GM19372 (cell line): ENCODE measurements at regions not wholly inside any gene's neighbourhood (a gene's known extent, or its start where the extent isn't known, plus 50 kb on each side); places are given as distances from the start of the nearest gene placed in this dataset.
"Not testable (repeated sequence)": the region's sequence is repeated elsewhere in the genome, so short reads cannot be mapped to it uniquely, and the experiment has no call there.

Experiments used
- ATAC-seq: cut with Tn5 transposase; IDR thresholded peaks from one replicate; pipeline ENCODE4 v1.9.1; 2021; ENCODE audit warnings: mild to moderate bottlenecking, low read depth, moderate library complexity; ENCODE audit not compliant: unreplicated experiment

- not testable (repeated sequence) for ATAC-seq
These were observed 510.6 kb upstream of the FANCL start for GRCh38 chr2:58751676-58752075.

GRCh38 chr2:58749041-58749440 is 507.9 kb upstream of the FANCL start:
- no peak for ATAC-seq

DNA sequence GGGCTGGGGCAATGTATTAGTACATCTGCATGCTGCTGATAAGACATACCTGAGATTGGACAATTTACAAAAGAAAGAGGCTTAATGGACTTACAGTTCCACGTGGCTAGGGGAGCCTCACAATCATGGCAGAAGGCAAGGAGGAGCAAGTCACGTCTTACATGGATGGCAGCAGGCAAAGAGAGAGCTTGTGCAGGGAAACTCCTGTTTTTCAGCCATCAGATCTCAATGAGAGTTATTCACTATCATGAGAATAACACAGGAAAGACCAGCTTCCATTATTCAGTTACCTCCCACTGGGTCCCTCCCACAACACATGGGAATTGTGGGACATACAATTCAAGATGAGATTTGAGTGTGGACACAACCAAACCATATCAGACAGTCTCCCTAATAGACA is 504.2 kb upstream of the FANCL start:
- not testable (repeated sequence) for ATAC-seq

DNA sequence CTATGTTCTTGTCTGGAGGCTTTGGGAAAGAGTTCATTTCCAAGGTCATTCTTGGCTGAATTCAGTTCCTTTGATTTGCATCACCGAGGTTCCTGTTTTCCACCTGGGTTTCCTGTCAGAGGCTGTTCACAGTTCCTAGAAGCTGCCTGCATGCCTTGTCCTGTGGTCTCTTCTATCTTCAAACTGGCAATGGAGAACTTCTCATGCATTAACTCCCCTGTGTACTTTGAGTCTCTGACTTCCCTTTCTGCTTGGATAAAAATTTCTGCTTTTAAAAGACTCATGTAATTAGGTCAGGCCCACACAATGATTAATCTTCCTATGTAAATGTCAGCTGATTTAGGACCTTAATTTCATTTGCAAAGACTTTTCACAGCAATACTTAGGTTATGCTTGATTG is 499.3 kb upstream of the FANCL start:
- no peak for ATAC-seq

GRCh38 chr2:58739033-58739432 is 497.9 kb upstream of the FANCL start:
- no peak for ATAC-seq

- no peak for ATAC-seq
These were observed 493.2 kb upstream of the FANCL start for GRCh38 chr2:58734365-58734764.

DNA sequence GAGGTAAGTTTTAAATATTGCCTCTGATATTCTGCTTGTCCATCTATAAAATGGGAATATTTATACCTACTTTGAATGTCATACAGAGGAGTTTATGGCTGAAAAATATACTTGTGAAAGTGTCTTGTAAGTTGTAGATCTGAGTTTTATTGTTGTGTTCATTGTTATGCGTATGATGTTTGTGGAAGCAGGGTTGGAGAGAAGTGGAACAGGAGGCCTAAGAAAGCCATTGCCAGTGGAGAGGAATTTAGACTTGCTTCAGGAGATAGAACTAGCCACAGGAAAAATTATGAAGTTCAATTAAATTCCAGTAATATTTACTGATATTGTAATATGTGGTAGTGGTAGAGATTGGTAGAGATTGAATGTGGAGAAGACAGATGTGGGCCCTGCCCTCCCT is 491.9 kb upstream of the FANCL start:
- no peak for ATAC-seq

DNA sequence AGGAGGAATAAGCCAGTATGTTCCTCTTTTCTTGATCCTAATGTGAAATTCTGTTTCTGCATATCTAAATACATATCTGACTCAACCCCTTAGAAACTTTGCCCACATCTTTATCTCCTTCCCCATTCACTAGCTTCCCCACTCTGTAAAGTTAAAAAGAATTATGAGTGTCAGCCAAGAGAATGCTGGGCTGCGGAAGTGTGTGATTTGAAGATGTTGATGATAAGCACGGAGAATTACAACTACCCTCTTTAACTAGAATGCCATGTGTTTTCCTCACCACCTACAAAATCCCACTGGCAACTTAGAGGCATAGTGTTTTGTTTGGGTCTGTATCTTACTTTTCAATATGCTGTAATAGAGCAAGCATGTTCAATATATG is 490.4 kb upstream of the FANCL start:
- no peak for ATAC-seq

- ATAC-seq: no peak
These were observed 489.8 kb upstream of the FANCL start for GRCh38 chr2:58730764-58731487.

- no peak for ATAC-seq
These were observed 487.0 kb upstream of the FANCL start for GRCh38 chr2:58727981-58728656.

DNA sequence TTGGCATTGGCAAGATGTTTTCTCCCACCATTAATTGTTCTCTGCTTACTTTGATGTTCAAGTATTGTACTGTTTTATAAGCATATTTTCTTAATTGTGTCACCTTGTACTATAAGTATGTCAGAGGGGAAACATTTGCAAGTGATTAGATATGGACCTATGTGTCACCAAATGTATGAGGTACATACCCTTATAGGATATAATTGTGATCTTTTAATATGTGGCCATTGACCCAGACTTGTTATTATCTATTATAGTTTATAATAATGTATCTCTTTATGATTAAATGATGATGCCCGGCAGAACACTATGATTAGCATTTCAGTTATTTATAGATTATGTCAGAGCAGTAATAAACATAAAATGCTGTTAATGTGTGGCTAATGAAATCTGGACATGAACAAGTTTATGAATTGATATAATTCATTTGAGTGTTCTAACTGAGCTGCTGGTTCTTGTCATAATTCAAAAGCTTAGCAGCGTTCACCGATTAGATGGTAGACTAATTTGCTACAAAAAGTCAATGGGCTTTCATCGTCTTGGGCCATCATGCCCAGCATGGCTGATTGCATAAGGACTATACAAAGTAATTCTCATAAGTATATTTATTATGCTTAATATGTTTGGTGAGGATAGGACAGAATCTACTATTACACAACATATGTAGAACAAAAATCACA is 480.9 kb upstream of the FANCL start:
- no peak for ATAC-seq

DNA sequence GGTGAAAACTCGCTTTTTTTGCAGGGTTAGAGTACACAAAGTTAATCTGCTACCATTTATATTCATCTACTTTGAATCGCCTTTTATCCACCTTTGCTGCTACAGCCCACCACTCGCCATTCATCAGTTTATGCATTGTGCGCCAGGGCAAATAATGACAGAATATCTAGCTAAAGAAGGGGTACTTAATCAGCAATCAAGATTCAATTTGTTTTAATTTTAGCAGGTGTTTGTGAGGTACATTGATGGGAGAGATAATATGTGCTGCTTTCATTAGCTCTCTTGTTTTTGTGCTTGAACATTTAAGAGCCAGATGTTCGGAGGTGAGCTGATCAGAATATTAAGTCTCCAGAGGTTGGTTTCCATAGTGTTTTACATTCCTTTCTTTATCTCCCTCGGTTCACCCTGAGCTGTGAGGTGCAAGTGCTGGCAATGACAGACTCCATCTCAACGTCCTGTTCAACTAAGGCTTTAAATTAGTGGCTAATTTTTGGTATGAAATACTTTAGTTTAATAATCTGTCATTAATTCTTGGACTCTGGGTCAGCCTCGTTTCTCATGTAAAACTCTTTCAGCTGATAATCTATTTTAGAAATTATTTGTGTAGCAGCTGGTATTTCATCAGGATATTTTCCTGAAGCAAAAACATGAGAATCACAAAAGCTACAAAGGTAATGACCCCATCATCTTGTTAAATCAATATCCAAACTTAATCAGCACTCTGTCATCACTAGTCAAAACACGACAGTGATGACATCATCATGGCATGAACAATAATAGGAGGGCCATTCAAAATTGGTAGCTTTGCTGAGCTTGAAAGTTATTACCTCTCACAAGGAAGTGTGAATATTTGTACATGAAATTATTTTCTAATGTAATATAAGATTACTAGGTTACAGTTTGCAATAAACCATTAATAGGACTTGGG is 479.9 kb upstream of the FANCL start:
- no peak for ATAC-seq

DNA sequence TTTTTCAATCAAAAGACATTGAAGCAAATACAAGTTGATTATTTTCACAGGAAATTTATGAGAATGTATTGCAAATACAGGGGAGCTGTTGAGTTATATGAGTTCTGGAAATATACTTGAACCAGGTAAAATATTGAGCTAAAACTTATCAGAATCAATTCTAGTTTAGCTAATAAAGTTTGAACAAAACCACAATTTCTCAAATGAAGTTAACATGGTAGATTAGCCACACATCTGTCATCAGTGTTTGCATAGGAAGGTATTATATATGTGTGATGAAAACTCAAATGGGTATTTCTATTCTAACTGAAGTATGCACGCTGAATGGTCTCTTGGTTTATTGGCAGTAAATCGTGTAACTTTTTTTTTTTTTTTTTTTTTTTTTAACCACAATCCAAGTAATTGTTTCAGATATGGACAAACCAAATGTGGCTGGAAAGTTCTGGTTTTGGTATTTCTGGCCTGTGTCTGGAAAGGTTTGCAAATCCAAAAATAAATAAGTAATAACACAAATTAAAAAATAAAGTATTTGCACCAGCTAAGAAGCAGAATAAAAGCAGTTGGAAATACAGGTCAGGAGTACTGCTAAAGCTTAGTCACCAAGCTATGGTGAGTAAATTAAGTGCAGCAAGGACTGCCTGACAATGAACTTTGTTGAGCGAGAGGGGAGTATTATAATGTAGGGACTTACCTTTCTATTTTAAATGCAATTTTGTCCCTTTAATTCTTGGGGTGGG is 479.1 kb upstream of the FANCL start:
- no peak for ATAC-seq

DNA sequence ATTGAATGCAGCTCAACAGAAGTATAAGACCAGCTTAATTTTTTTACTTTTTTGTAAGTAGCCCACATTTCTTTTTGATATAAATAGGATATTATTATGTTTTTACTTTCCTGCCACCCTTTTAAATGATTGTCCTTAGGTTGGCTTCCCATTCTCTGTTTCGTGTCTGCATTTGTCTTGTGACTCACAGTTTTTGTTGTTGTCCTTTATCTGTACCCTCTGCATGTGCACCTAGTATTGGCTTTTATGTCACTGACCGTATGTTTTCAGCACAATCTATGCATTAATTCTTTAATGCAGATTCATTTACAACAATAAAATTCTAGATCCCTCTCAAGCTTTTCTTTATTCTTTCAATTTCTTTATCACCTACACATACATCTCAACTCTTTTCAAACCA is 474.2 kb upstream of the FANCL start:
- no peak for ATAC-seq

DNA sequence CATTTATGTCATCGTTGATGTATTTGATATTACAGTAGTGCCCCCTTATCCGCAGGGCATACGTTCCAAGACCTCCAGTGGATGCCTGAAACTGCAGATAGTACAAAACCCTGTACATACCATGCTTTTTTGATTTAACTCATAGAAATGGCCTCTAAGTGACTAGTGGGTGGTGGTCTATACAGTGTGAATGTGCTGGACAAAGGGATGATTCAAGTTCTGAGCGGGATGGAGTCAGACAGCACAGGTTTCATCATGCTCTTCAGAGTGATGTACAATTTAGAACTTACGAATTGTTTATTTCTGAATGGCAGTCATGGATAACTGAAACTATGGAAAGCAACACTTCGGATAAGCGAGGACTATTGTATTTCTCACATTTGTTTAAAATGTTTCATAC is 473.1 kb upstream of the FANCL start:
- ATAC-seq: no peak

GRCh38 chr2:58710795-58711279 is 469.7 kb upstream of the FANCL start:
- no peak for ATAC-seq

- ATAC-seq: no peak
These were observed 468.7 kb upstream of the FANCL start for GRCh38 chr2:58709687-58710354.

DNA sequence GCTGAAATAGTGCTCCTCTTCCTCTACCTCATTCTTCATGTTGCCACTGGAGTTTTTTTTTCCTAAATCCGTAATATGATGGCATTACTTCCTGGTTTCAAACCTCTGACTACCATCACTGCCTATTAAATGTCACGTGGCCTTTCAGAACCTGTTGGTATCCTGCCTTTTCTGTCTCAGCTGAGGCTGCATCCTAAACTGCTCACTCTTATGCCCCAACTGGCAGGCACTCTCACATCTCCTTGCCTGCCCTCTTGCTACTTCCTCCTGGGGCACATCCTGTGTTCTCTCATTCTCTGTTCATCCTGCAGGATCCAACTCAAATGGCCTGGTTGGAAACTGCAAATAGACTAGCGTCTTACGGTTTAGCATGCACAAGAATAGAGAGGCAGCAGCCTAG is 468.1 kb upstream of the FANCL start:
- ATAC-seq: no peak

- ATAC-seq: no peak
These were observed 467.4 kb upstream of the FANCL start for GRCh38 chr2:58708565-58708964.
